WERI-Rb-1 (cell line): ENCODE measurements at regions not wholly inside any gene's neighbourhood (a gene's known extent, or its start where the extent isn't known, plus 50 kb on each side); places are given as distances from the start of the nearest gene placed in this dataset.

ENCODE experiments used
- DNase-seq: peaks from one replicate; pipeline ENCODE4 v3.0.0-alpha.2; 2020
- H3K27ac ChIP-seq: fragments of 250-450 bp; sonication (Bioruptor Pico); 2 replicates; pipeline ENCODE4 v1.5.1; 2020; ENCODE audit warnings: mild to moderate bottlenecking, moderate library complexity
- H3K27me3 ChIP-seq: fragments of 250-450 bp; sonication (Bioruptor Pico); 2 replicates; pipeline ENCODE4 v1.5.1; 2021; ENCODE audit warnings: mild to moderate bottlenecking, low read depth, moderate library complexity; ENCODE audit not compliant: insufficient read depth, severe bottlenecking
- H3K36me3 ChIP-seq: fragments of 250-450 bp; sonication (Bioruptor Pico); 2 replicates; pipeline ENCODE4 v1.5.1; 2020; ENCODE audit warnings: mild to moderate bottlenecking, moderate library complexity
- H3K4me3 ChIP-seq: 2 replicates; pipeline ENCODE4 v1.5.1; 2011; ENCODE audit warnings: low read depth, mild to moderate bottlenecking, control low read depth, low read length
- H3K9me3 ChIP-seq: fragments of 250-450 bp; sonication (Bioruptor Pico); 2 replicates; pipeline ENCODE4 v1.5.1; 2021; ENCODE audit warnings: mild to moderate bottlenecking, moderate library complexity; ENCODE audit not compliant: severe bottlenecking
- CTCF ChIP-seq: IDR thresholded peaks from 2 replicates; pipeline ENCODE4 v1.5.1; 2011; ENCODE audit warnings: low read depth, mild to moderate bottlenecking, control low read depth, inconsistent platforms, low read length

GRCh38 chr4:23135792-23136645 is 443.3 kb downstream of the GBA3 start:
- no peaks in the 10 kb centered on the region for H3K9me3 ChIP-seq
- H3K27ac ChIP-seq = no peak overlapping the region
- no peaks in the 10 kb centered on the region for H3K27me3 ChIP-seq
- no peak overlapping the region for H3K4me3 ChIP-seq
- no peaks in the 10 kb centered on the region for H3K36me3 ChIP-seq
- TF ChIP-seq CTCF = peak; percentile 67
- peak; percentile 33 for DNase-seq

GRCh38 chr4:23134331-23134730 is 441.6 kb downstream of the GBA3 start:
- no peak for TF ChIP-seq CTCF
- Histone ChIP-seq H3K27me3 (no peaks in the 10 kb centered on the region), H3K9me3 (no peaks in the 10 kb centered on the region), H3K4me3 (no peak overlapping the region), H3K36me3 (no peaks in the 10 kb centered on the region), H3K27ac (no peak overlapping the region)
- no peak for DNase-seq

- DNase-seq = no peak
- Histone ChIP-seq H3K27me3 (no peaks in the 10 kb centered on the region), H3K9me3 (no peaks in the 10 kb centered on the region), H3K27ac (no peak overlapping the region), H3K36me3 (no peaks in the 10 kb centered on the region), H3K4me3 (no peak overlapping the region)
- no peak for TF ChIP-seq CTCF
Observed at GRCh38 chr4:23130845-23131244, 438.1 kb downstream of the GBA3 start.

GRCh38 chr4:23125118-23125517 is 432.4 kb downstream of the GBA3 start:
- no peaks in the 10 kb centered on the region for H3K9me3 ChIP-seq
- no peak overlapping the region for H3K4me3 ChIP-seq
- H3K36me3 ChIP-seq = no peaks in the 10 kb centered on the region
- DNase-seq = no peak
- no peak overlapping the region for H3K27ac ChIP-seq
- H3K27me3 ChIP-seq = no peaks in the 10 kb centered on the region
- TF ChIP-seq CTCF = no peak

GRCh38 chr4:23122666-23123400 is 430.1 kb downstream of the GBA3 start:
- no peak overlapping the region for H3K27ac ChIP-seq
- no peaks in the 10 kb centered on the region for H3K9me3 ChIP-seq
- no peak overlapping the region for H3K4me3 ChIP-seq
- H3K36me3 ChIP-seq = no peaks in the 10 kb centered on the region
- DNase-seq = no peak
- TF ChIP-seq CTCF = no peak
- no peaks in the 10 kb centered on the region for H3K27me3 ChIP-seq
